ENCODE measurements at regions not wholly inside any gene's neighbourhood (a gene's known extent, or its start where the extent isn't known, plus 50 kb on each side); places are given as distances from the start of the nearest gene placed in this dataset.
A peak's percentile ranks its signal among the peaks of the same experiment; 100 is the strongest.
"Not testable (repeated sequence)": the region's sequence is repeated elsewhere in the genome, so short reads cannot be mapped to it uniquely, and the experiment has no call there.

- no peak for DNase-seq
These were observed 181.7 kb upstream of the MME start for GRCh38 chr3:154898443-154898842.

- no peak for DNase-seq
These were observed 186.3 kb upstream of the MME start for GRCh38 chr3:154893813-154894212.

DNA sequence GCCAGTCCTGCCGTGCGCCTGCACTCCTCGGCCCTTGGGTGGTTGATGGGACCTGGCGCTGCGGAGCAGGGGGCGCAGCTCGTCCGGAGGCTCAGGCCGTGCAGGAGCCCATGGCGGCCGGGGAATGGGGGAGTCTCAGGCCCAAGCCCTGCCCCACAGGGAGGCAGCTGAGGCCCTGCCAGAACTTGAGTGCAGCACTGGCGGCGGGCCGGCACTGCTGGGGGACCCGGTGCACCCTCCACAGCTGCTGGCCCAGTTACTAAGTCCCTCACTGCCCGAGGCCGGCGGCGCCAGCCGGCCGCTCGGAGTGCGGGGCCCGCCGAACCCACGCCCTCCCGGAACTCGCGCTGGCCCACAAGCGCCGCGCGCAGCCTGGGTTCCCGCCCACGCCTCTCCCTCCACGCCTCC is 190.9 kb upstream of the MME start:
- DNase-seq: no peak

DNA sequence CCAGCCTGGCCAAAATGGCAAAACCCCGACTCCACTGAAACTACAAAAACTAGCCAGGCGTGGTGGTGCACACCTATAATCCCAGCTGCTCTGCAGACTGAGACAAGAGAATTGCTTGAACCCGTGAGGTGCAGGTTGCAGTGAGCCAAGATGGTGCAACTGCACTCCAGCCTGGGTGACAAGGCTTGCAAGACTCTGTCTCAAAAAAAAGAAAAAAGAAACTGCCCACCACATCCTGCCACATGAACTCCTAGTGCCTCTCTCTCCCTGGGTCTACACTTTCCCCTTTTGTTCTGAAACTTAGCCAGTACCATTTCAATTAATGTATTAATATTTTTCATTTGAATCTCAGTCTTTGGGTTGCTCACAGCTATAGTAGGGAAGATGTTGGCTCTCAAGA is 192.2 kb upstream of the MME start:
- DNase-seq: no peak

- no peak for DNase-seq
These were observed 193.7 kb upstream of the MME start for GRCh38 chr3:154886437-154886836.

DNA sequence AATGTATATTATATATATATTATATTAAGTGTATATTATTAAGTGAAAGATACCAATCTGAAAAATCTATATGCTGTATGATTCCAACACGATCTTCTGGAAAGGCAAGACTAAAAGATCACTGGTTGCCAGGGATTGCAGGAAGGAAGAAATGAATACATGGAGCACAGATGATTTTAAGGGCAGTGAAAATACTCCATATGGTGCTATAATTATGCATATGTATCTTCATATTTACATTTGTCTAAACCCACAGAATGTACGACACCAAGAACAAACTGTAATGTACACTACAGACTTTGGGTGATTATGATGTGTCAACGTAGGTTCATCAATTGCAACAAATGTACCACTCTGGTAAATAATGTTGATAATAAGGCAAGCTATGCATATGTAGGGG is 194.7 kb upstream of the MME start:
- DNase-seq: no peak

GRCh38 chr3:154884952-154885351 is 195.2 kb upstream of the MME start:
- no peak for DNase-seq

- no peak for DNase-seq
These were observed 205.0 kb upstream of the MME start for GRCh38 chr3:154875142-154875541.

GRCh38 chr3:154872696-154873095 is 207.4 kb upstream of the MME start:
- no peak for DNase-seq

GRCh38 chr3:154872074-154872473 is 208.0 kb upstream of the MME start:
- DNase-seq: no peak

- DNase-seq: no peak
These were observed 215.2 kb upstream of the MME start for GRCh38 chr3:154864947-154865346.

GRCh38 chr3:154862265-154862664 is 217.9 kb upstream of the MME start:
- DNase-seq: no peak

DNA sequence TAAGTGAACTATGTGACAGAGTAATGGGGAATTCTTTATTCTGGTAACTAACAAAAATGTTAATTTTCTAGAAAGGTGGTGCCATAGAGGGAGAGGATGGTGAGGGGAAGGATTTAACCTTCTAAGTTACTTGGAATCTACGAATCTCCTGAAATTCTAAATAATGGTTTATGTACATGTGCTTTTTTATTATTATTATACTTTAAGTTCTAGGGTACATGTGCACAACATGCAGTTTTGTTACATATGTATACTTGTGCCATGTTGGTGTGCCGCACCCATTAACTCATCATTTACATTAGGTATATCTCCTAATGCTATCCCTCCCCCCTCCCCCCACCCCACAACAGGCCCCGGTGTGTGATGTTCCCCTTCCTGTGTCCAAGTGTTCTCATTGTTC is 227.1 kb upstream of the MME start:
- not testable (repeated sequence) for DNase-seq

DNA sequence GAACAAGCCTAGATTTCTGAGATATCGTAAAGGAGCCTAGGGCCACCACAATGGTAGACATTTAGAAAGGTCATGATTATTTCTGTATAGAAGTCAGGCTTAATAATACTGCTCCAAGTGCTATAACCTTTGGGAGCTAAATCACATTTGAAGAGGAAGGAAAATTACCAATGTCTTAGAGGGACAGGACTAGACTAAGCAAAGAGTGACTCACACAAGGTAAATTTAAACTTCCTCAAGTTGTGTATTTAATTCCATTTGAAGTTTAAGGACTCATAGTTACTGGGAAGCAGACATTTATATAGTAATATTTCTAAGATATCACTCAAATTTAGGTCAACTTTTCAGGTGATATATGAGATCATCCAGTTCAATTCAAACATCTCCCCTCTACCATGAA is 227.6 kb upstream of the MME start:
- no peak for DNase-seq

- DNase-seq: no peak
These were observed 228.5 kb upstream of the MME start for GRCh38 chr3:154851644-154852043.

DNA sequence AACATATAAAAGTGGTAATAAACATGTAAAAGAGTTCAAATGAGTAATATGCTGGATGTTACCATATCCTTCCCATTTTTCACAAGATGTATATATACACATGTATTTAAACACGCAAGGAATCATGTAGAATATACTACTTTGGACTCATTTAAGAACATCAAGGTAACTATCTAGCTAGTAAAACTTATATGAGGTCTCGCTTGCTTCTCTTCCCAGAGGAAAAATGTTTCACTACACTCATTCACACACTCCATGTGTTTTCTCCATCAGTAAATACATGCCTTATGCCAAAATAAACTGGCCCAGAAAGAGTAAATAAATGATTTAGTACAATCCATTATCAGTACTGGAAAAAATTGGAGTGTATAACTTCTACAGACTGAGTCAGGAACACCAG is 229.2 kb upstream of the MME start:
- no peak for DNase-seq

GRCh38 chr3:154849408-154849807 is 230.7 kb upstream of the MME start:
- no peak for DNase-seq

GRCh38 chr3:154844863-154845262 is 235.3 kb upstream of the MME start:
- peak; percentile 86 for DNase-seq

GRCh38 chr3:154843647-154844046 is 236.5 kb upstream of the MME start:
- DNase-seq: no peak

DNA sequence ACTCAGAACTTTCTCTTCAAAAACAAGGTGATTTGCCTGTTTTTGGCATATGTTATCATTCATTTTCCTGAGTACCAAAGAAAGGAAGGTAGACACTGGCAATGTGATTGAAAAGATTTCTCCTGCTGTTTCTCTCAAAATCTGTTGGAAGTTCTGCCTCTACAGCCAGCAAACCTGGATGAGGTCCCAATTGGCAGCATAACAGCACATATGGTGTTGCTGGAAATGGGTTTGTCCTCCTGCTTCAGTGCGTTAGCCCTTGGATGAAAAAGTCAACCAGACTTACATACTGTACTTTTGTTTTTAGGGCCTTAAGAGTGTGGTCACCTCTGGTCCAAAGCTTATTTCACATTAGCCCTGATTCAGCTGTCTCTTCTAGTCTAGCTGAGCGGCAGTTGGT is 237.6 kb upstream of the MME start:
- no peak for DNase-seq

- DNase-seq: no peak
These were observed 244.5 kb upstream of the MME start for GRCh38 chr3:154835639-154836038.

DNA sequence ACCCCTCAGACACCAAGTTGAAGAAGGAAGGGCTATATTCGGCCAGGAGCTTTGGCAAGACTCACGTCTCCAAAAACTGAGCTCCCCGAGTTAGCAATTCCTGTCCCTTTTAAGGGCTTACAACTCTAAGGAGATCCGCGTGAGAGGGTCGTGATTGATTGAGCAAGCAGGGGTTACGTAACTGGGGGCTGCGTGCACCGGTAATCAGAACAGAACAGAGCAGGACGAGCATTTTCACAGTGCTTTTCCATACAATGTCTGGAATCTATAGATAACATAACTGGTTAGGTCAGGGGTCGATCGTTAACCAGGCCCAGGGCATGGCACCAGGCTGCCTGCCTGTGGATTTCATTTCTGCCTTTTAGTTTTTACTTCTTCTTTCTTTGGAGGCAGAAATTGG is 245.3 kb upstream of the MME start:
- DNase-seq: not testable (repeated sequence)

- no peak for DNase-seq
These were observed 250.2 kb upstream of the MME start for GRCh38 chr3:154829929-154830328.

GRCh38 chr3:154819491-154819890 is 260.6 kb upstream of the MME start:
- no peak for DNase-seq

DNA sequence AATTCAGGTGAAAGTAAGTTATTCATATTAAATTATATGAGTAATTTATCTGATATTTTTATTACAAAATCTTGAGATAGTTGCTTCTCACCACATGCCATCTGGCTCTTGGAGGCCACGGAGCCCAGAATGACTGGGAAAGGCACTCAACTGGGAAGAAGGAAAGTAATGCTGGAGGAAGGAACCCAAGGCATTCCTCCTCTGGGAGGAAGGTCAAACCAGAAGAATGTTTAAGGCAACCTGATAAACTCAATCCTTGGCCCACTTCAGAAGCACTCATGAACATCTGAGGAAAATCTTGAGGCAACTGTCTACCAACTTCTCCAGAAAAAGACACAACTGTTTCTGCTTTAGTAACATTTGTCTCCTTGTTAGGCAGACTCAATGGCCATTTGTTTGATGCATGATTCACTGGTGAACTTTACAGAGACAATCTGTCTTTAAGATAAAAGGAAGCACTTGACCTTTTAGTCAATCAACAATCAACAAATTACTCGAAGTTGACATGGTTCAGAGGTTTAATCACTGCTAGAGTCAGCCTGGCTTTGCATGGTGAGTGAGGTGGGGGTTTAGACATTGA is 261.4 kb upstream of the MME start:
- no peak for DNase-seq

DNA sequence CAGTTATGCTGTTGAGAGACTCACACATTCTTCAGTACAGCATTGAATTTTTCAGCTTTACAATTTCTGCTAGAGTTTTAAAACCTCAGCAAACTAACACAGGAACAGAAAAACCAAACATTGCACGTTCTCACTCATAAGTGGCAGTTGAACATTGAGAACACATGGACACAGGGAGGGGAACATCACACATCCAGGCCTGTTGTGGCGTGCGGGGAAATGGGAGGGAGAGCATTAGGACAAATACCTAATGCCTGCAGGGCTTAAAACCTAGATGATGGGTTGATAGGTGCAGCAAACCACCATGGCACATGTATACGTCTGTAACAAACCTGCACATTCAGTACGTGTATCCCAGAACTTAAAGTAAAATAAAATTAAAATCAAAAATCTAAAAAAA is 270.1 kb upstream of the MME start:
- DNase-seq: not testable (repeated sequence)

Data from COR-L47 (cell line).